GM12878 (cell line): ENCODE measurements at regions not wholly inside any gene's neighbourhood (a gene's known extent, or its start where the extent isn't known, plus 50 kb on each side); places are given as distances from the start of the nearest gene placed in this dataset.

Experiments used
- ATAC-seq: fragments of 200-7000 bp; cut with Tn5 transposase; 3 replicates; pipeline ENCODE4 v1.9.1; 2020; ENCODE audit warnings: mild to moderate bottlenecking, moderate library complexity
- BruUV-seq: library from RNA; stranded (reverse); fragments of 400-500 nt; replicated peaks from 2 replicates; lab custom pipeline; 2021; lab: Mats Ljungman, UMichigan
- CTCF ChIA-PET: fragments of 300-600 bp; sonication (Branson Sonifier 250); formaldehyde crosslinking; extraction: SDS; loops from one replicate; lab custom pipeline; 2021; ENCODE audit warnings: inconsistent platforms; lab: Yijun Ruan, JAX
- POLR2A ChIA-PET: fragments of 350-600 bp; formaldehyde crosslinking; extraction: SDS; loops from one replicate; lab custom pipeline; 2021; ENCODE audit warnings: inconsistent platforms; lab: Charles Lee
- RAD21 ChIA-PET: fragments of 300-600 bp; sonication (Branson Sonifier 250); formaldehyde crosslinking; loops from one replicate; lab custom pipeline; 2023; ENCODE audit warnings: antibody characterized with exemption; ENCODE audit not compliant: unreplicated experiment; lab: Charles Lee
- SMC1A ChIA-PET: fragments of 300-600 bp; sonication (Branson Sonifier 250); formaldehyde crosslinking; loops from one replicate; lab custom pipeline; 2023; ENCODE audit not compliant: unreplicated experiment, uncharacterized antibody; lab: Charles Lee
- DNase-seq: peaks from one replicate; pipeline ENCODE4 v3.0.0-alpha.2; 2011; ENCODE audit warnings: low read depth, low spot score
- FAIRE-seq: peaks from 3 replicates; lab custom pipeline; 2011; peaks lifted over from hg19 to GRCh38; lab: Jason Lieb, UNC
- H2AFZ ChIP-seq: 2 replicates; pipeline ENCODE4 v1.6.0; 2011; ENCODE audit warnings: low read depth, low read length, control low read depth; ENCODE audit not compliant: control insufficient read depth
- H3K27ac ChIP-seq: 2 replicates; pipeline ENCODE4 v1.5.1; 2011; ENCODE audit warnings: control low read depth; ENCODE audit not compliant: control insufficient read depth, insufficient read depth
- H3K27me3 ChIP-seq, 2 experiments: replicated peaks in 1 of 2; 2 replicates each; pipeline versions ENCODE4 v1.6.0 to v1.6.1; 2011; ENCODE audit warnings: low read length in 1 of 2; ENCODE audit not compliant: control insufficient read depth in 2 of 2, insufficient read depth in 2 of 2
- H3K36me3 ChIP-seq, 2 experiments: 2 replicates each; pipeline ENCODE4 v1.5.1; 2011; ENCODE audit warnings: low read length in 1 of 2; ENCODE audit not compliant: control insufficient read depth in 2 of 2, insufficient read depth in 2 of 2
- H3K4me1 ChIP-seq: 2 replicates; pipeline ENCODE4 v1.6.1; 2011; ENCODE audit warnings: mild to moderate bottlenecking, low read length, moderate library complexity, mixed read lengths; ENCODE audit not compliant: control insufficient read depth, insufficient read depth
- H3K4me2 ChIP-seq: 2 replicates; pipeline ENCODE4 v1.6.0; 2011; ENCODE audit warnings: control low read depth; ENCODE audit not compliant: control insufficient read depth, insufficient read depth
- H3K4me3 ChIP-seq: fragments of 200-600 bp; sonication (generic); 2 replicates; pipeline ENCODE4 v1.5.1; 2016
- H3K79me2 ChIP-seq: 2 replicates; pipeline ENCODE4 v1.6.0; 2011; ENCODE audit warnings: low read length; ENCODE audit not compliant: control insufficient read depth, insufficient read depth
- H3K9ac ChIP-seq: 2 replicates; pipeline ENCODE4 v1.8.0; 2011; ENCODE audit warnings: low read length, control low read depth, mixed read lengths; ENCODE audit not compliant: control insufficient read depth, insufficient read depth
- H3K9me3 ChIP-seq: replicated peaks from 3 replicates; pipeline ENCODE4 v1.5.1; 2011; ENCODE audit warnings: mild to moderate bottlenecking, low read length; ENCODE audit not compliant: control insufficient read depth, insufficient read depth
- H4K20me1 ChIP-seq: 2 replicates; pipeline ENCODE4 v1.6.0; 2011; ENCODE audit not compliant: control insufficient read depth, insufficient read depth
- BACH1 ChIP-seq: fragments of 450-650 bp; IDR thresholded peaks from 2 replicates; pipeline ENCODE4 v1.6.1; 2017; ENCODE audit warnings: mild to moderate bottlenecking, borderline replicate concordance
- BCL11A ChIP-seq: IDR thresholded peaks from 2 replicates; pipeline ENCODE4 v1.6.1; 2011; ENCODE audit warnings: low read depth, low read length
- ELK1 ChIP-seq: IDR thresholded peaks from 2 replicates; pipeline ENCODE4 v1.6.1; 2012; ENCODE audit warnings: low read depth, low read length, improper control_type of control experiment
- NFXL1 ChIP-seq: fragments of 450-650 bp; IDR thresholded peaks from 2 replicates; pipeline ENCODE4 v1.6.1; 2017; ENCODE audit warnings: antibody characterized with exemption, mild to moderate bottlenecking, borderline replicate concordance
- SP1 ChIP-seq: IDR thresholded peaks from one replicate; pipeline ENCODE4 v1.6.1; 2011; ENCODE audit warnings: low read depth, low read length
- SUZ12 ChIP-seq: fragments of 200-600 bp; sonication (generic); IDR thresholded peaks from one replicate; pipeline ENCODE4 v1.6.1; 2018; ENCODE audit warnings: antibody characterized with exemption, mild to moderate bottlenecking; ENCODE audit not compliant: unreplicated experiment
- USF1 ChIP-seq: IDR thresholded peaks from 2 replicates; pipeline ENCODE4 v1.6.1; 2011; ENCODE audit warnings: borderline replicate concordance, low read depth, mild to moderate bottlenecking, moderate library complexity, mixed read lengths, low read length; ENCODE audit not compliant: insufficient read depth; ENCODE audit errors: extremely low read length
- WGBS: methylation state at CpG from one replicate; pipeline ENCODE4 v1.1.6; 2016; ENCODE audit warnings: low lambda C conversion rate; ENCODE audit not compliant: insufficient replicate concordance, insufficient coverage; ENCODE audit errors: missing lambda C conversion rate; 5-methylcytosine and 5-hydroxymethylcytosine counted together
- in situ Hi-C: fragments of 300-500 bp; cut with MboI; formaldehyde crosslinking; loops from 9 replicates; pipeline ENCODE4 v1.14.3; 2018; ENCODE audit warnings: mixed read lengths
- intact Hi-C: fragments of 100-400 bp; cut with micrococcal nuclease; formaldehyde crosslinking; loops from one replicate; pipeline ENCODE4 v1.14.2; 2022; ENCODE audit not compliant: unreplicated experiment
- TF ChIP-seq, protein P1 (sequence below): fragments of 450-650 bp; IDR thresholded peaks from 2 replicates; pipeline ENCODE4 v1.6.1; 2017; ENCODE audit warnings: borderline replicate concordance
- TF ChIP-seq, protein P2 (sequence below): IDR thresholded peaks from 2 replicates; pipeline ENCODE4 v1.6.1; 2012; ENCODE audit warnings: mild to moderate bottlenecking, low read depth, low read length

DNA sequence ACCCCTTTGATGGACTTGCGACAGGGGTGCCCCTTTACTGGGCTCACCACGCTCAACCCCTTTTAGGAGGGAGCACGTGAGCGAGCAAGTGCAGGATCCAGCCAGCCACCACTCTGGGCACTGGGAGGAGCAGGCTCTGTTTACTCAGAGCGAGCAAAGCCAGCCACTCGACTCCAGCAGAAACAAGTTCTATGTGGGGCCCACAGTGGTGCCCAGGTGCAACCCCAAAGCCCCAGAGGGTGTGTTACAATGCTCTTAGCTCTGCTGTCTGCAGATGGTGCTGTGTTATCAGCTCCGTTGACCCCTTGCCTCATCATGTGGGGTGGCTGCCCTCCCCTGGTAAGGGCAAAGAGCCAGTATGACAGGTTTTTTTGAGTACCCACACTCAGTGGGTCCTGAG lies 120.3 kb upstream of the SUCLG2 start:
- RAD21 ChIA-PET = no interaction called here

More for the DNA sequence above, 120.3 kb upstream of the SUCLG2 start:
- H3K27ac ChIP-seq = no peak overlapping the region
- ChIA-PET SMC1A (interaction anchor here (0.6 kb wide), 1 partner anchor 28 kb away, joined by 3 read pairs; no protein-coding TSS in a partner anchor), CTCF (no interaction called here), POLR2A (no interaction called here)
- H3K4me2 ChIP-seq = no peak overlapping the region
- no peak overlapping the region for H2AFZ ChIP-seq
- H3K9ac ChIP-seq = no peak overlapping the region
- no peak for FAIRE-seq
- TF ChIP-seq ELK1 (no peak), NFXL1 (no peak), SP1 (no peak), BCL11A (no peak), SUZ12 (no peak), USF1 (no peak), BACH1 (no peak)
- TF ChIP-seq, protein P1, sequence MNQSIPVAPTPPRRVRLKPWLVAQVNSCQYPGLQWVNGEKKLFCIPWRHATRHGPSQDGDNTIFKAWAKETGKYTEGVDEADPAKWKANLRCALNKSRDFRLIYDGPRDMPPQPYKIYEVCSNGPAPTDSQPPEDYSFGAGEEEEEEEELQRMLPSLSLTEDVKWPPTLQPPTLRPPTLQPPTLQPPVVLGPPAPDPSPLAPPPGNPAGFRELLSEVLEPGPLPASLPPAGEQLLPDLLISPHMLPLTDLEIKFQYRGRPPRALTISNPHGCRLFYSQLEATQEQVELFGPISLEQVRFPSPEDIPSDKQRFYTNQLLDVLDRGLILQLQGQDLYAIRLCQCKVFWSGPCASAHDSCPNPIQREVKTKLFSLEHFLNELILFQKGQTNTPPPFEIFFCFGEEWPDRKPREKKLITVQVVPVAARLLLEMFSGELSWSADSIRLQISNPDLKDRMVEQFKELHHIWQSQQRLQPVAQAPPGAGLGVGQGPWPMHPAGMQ = no peak
- TF ChIP-seq, protein P2, sequence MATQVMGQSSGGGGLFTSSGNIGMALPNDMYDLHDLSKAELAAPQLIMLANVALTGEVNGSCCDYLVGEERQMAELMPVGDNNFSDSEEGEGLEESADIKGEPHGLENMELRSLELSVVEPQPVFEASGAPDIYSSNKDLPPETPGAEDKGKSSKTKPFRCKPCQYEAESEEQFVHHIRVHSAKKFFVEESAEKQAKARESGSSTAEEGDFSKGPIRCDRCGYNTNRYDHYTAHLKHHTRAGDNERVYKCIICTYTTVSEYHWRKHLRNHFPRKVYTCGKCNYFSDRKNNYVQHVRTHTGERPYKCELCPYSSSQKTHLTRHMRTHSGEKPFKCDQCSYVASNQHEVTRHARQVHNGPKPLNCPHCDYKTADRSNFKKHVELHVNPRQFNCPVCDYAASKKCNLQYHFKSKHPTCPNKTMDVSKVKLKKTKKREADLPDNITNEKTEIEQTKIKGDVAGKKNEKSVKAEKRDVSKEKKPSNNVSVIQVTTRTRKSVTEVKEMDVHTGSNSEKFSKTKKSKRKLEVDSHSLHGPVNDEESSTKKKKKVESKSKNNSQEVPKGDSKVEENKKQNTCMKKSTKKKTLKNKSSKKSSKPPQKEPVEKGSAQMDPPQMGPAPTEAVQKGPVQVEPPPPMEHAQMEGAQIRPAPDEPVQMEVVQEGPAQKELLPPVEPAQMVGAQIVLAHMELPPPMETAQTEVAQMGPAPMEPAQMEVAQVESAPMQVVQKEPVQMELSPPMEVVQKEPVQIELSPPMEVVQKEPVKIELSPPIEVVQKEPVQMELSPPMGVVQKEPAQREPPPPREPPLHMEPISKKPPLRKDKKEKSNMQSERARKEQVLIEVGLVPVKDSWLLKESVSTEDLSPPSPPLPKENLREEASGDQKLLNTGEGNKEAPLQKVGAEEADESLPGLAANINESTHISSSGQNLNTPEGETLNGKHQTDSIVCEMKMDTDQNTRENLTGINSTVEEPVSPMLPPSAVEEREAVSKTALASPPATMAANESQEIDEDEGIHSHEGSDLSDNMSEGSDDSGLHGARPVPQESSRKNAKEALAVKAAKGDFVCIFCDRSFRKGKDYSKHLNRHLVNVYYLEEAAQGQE = no peak
- H3K36me3 ChIP-seq = no peaks in the 10 kb centered on the region
- intact Hi-C loops = no loop called here
- no peaks in the 10 kb centered on the region for H3K9me3 ChIP-seq
- no peak for ATAC-seq
- no peaks in the 10 kb centered on the region for H3K4me1 ChIP-seq
- H3K4me3 ChIP-seq = no peak overlapping the region
- no peaks in the 10 kb centered on the region for H4K20me1 ChIP-seq
- no peak for DNase-seq
- BruUV-seq = no TSS peak
- H3K79me2 ChIP-seq = no peaks in the 10 kb centered on the region
- in situ Hi-C loops = loop anchor here (25.0 kb wide), 1 partner anchor 787 kb away; the partner anchor contains the start of gene KBTBD8
- H3K27me3 ChIP-seq = no peaks in the 10 kb centered on the region
- WGBS = 43% methylated on average over 7 of the region's 7 CpGs
